GM23338 (cell line): ENCODE measurements at regions not wholly inside any gene's neighbourhood (a gene's known extent, or its start where the extent isn't known, plus 50 kb on each side); places are given as distances from the start of the nearest gene placed in this dataset.

Experiments
- ATAC-seq: fragments of 200-7000 bp; cut with Tn5 transposase; 3 replicates; pipeline ENCODE4 v1.9.1; 2020
- DNase-seq: peaks from one replicate; pipeline ENCODE4 v3.0.0-alpha.2; 2015; ENCODE audit warnings: low spot score
- H2AFZ ChIP-seq: fragments of 200-600 bp; sonication (generic); 2 replicates; pipeline ENCODE4 v1.8.0; 2016; ENCODE audit warnings: antibody characterized with exemption, mild to moderate bottlenecking, moderate library complexity
- H3F3A ChIP-seq: fragments of 200-600 bp; sonication (generic); replicated peaks from 2 replicates; pipeline ENCODE4 v1.8.0; 2017; ENCODE audit warnings: antibody characterized with exemption, mixed run types, low read depth
- H3K27ac ChIP-seq: fragments of 200-600 bp; sonication (generic); 2 replicates; pipeline ENCODE4 v1.6.1; 2016; ENCODE audit warnings: low read depth
- H3K27me3 ChIP-seq: fragments of 200-600 bp; sonication (generic); 2 replicates; pipeline ENCODE4 v1.8.0; 2016; ENCODE audit warnings: mild to moderate bottlenecking, mixed run types, moderate library complexity; ENCODE audit not compliant: insufficient read depth
- H3K36me3 ChIP-seq: fragments of 200-600 bp; sonication (generic); 2 replicates; pipeline ENCODE4 v1.8.0; 2016; ENCODE audit warnings: mild to moderate bottlenecking; ENCODE audit not compliant: insufficient read depth
- H3K4me1 ChIP-seq: fragments of 200-600 bp; sonication (generic); 2 replicates; pipeline ENCODE4 v1.8.0; 2016; ENCODE audit warnings: mild to moderate bottlenecking, moderate library complexity; ENCODE audit not compliant: insufficient read depth
- H3K4me2 ChIP-seq: fragments of 200-600 bp; sonication (generic); 2 replicates; pipeline ENCODE4 v1.7.1; 2017; ENCODE audit warnings: mixed run types
- H3K4me3 ChIP-seq: fragments of 200-600 bp; sonication (generic); 2 replicates; pipeline ENCODE4 v1.6.1; 2016; ENCODE audit warnings: mixed run types
- H3K79me2 ChIP-seq: fragments of 200-600 bp; sonication (generic); replicated peaks from 2 replicates; pipeline ENCODE4 v1.8.0; 2017; ENCODE audit warnings: mild to moderate bottlenecking; ENCODE audit not compliant: insufficient read depth
- H3K9me2 ChIP-seq: fragments of 200-600 bp; sonication (generic); 2 replicates; pipeline ENCODE4 v1.8.0; 2017; ENCODE audit not compliant: insufficient read depth
- H4K20me1 ChIP-seq: fragments of 200-600 bp; sonication (generic); replicated peaks from 2 replicates; pipeline ENCODE4 v1.8.0; 2017; ENCODE audit warnings: mild to moderate bottlenecking; ENCODE audit not compliant: insufficient read depth
- H3K27ac Mint-ChIP-seq: 2 replicates; pipeline ENCODE4 v1.8.0; 2020; ENCODE audit warnings: inconsistent platforms, mild to moderate bottlenecking, moderate library complexity, mixed read lengths
- H3K27me3 Mint-ChIP-seq: 3 replicates; pipeline ENCODE4 v1.8.0; 2022; ENCODE audit warnings: low read depth, mild to moderate bottlenecking, moderate library complexity, mixed read lengths, inconsistent platforms; ENCODE audit not compliant: insufficient read depth, poor library complexity
- H3K36me3 Mint-ChIP-seq: 3 replicates; pipeline ENCODE4 v1.8.0; 2021; ENCODE audit warnings: low read depth, mild to moderate bottlenecking, inconsistent platforms, moderate library complexity, mixed read lengths
- H3K4me1 Mint-ChIP-seq: 3 replicates; pipeline ENCODE4 v1.8.0; 2020; ENCODE audit warnings: mild to moderate bottlenecking, inconsistent platforms, mixed read lengths
- H3K4me3 Mint-ChIP-seq: 3 replicates; pipeline ENCODE4 v1.8.0; 2021; ENCODE audit warnings: moderate library complexity, mild to moderate bottlenecking, inconsistent platforms, mixed read lengths
- H3K9me3 Mint-ChIP-seq: 3 replicates; pipeline ENCODE4 v1.8.0; 2020; ENCODE audit warnings: moderate library complexity, mild to moderate bottlenecking, inconsistent platforms, mixed read lengths
- CREB1 ChIP-seq: fragments of 250-450 bp; sonication (Bioruptor Pico); IDR thresholded peaks from 2 replicates; pipeline ENCODE4 v1.5.0; 2020; ENCODE audit warnings: low read depth, mild to moderate bottlenecking, moderate library complexity
- CTCF ChIP-seq, 2 experiments: fragments of 200-600 bp in 1 of 2; sonication (generic) in 1 of 2; conservative IDR thresholded peaks; 2 replicates each; pipeline versions ENCODE4 v1.5.1 to v1.6.1; 2016 to 2017; ENCODE audit warnings: antibody characterized with exemption in 2 of 2, low read depth in 2 of 2, mild to moderate bottlenecking in 2 of 2, moderate library complexity in 1 of 2
- EZH2 ChIP-seq: fragments of 200-600 bp; sonication (generic); IDR thresholded peaks from one replicate; pipeline ENCODE4 v1.8.0; 2017; ENCODE audit warnings: antibody characterized with exemption, mild to moderate bottlenecking, low read depth; ENCODE audit not compliant: unreplicated experiment
- EZH2phosphoT487 ChIP-seq: fragments of 200-600 bp; sonication (generic); IDR thresholded peaks from one replicate; pipeline ENCODE4 v1.8.1; 2018; ENCODE audit warnings: antibody characterized with exemption; ENCODE audit not compliant: unreplicated experiment
- JUNB ChIP-seq: IDR thresholded peaks from one replicate; pipeline ENCODE4 v1.6.1; 2016; ENCODE audit warnings: antibody characterized with exemption; ENCODE audit not compliant: unreplicated experiment
- NANOG ChIP-seq: IDR thresholded peaks from 2 replicates; pipeline ENCODE4 v1.6.1; 2016; ENCODE audit warnings: antibody characterized with exemption, borderline replicate concordance
- POLR2AphosphoS5 ChIP-seq: IDR thresholded peaks from 2 replicates; pipeline ENCODE4 v1.6.1; 2016; ENCODE audit warnings: antibody characterized with exemption, low read depth
- REST ChIP-seq: IDR thresholded peaks from one replicate; pipeline ENCODE4 v1.6.1; 2018; ENCODE audit warnings: antibody characterized with exemption; ENCODE audit not compliant: unreplicated experiment
- STAT1 ChIP-seq: IDR thresholded peaks from one replicate; pipeline ENCODE4 v1.6.1; 2016; ENCODE audit warnings: antibody characterized with exemption; ENCODE audit not compliant: unreplicated experiment
- ZNF114 ChIP-seq: fragments of 250-450 bp; sonication (Bioruptor Pico); IDR thresholded peaks from 2 replicates; pipeline ENCODE4 v1.5.0; 2020; ENCODE audit warnings: mild to moderate bottlenecking, moderate library complexity
- ZNF331 ChIP-seq: fragments of 250-450 bp; sonication (Bioruptor Pico); IDR thresholded peaks from 2 replicates; pipeline ENCODE4 v1.5.0; 2020; ENCODE audit warnings: low read depth, mild to moderate bottlenecking, moderate library complexity
- ZNF462 ChIP-seq: fragments of 250-450 bp; sonication (Bioruptor Pico); IDR thresholded peaks from 2 replicates; pipeline ENCODE4 v1.5.0; 2020; ENCODE audit warnings: mild to moderate bottlenecking, moderate library complexity

- TF ChIP-seq ZNF114 (CRISPR knock-in tag): no peak
Measured at GRCh38 chr1:81192647-81193642, 607.8 kb upstream of the ADGRL2 start (continued).

GRCh38 chr1:81190003-81190402, 610.7 kb upstream of the ADGRL2 start:
- DNase-seq (no peak), ATAC-seq (no peak)
- Histone ChIP-seq H3K4me2 (no peak overlapping the region), H3K4me3 (no peak overlapping the region), H3K36me3 (no peaks in the 10 kb centered on the region), H3K4me1 (0 out of 2 replicates have a peak, but pooled peaks cover 5% of the 10 kb centered on the region), H3K9me2 (no peaks in the 10 kb centered on the region), H3F3A (no peaks in the 10 kb centered on the region), H4K20me1 (no peaks in the 10 kb centered on the region), H2AFZ (no peak overlapping the region), H3K27ac (no peak overlapping the region), H3K27me3 (no peaks in the 10 kb centered on the region), H3K79me2 (no peaks in the 10 kb centered on the region)
- Mint-ChIP-seq H3K27ac (no peak overlapping the region), H3K4me3 (no peak overlapping the region), H3K9me3 (0 out of 3 replicates have a peak, but pooled peaks cover 3% of the 10 kb centered on the region), H3K27me3 (peaks cover 4% of the 10 kb centered on the region), H3K36me3 (peaks cover 4% of the 10 kb centered on the region; the same call in 2 of the 3 replicates), H3K4me1 (no peaks in the 10 kb centered on the region)
- TF ChIP-seq JUNB (no peak), EZH2 (no peak), ZNF331 (CRISPR knock-in tag) (no peak), NANOG (no peak), STAT1 (no peak), POLR2AphosphoS5 (no peak), ZNF114 (CRISPR knock-in tag) (no peak), EZH2phosphoT487 (no peak), REST (no peak), CREB1 (CRISPR knock-in tag) (no peak), ZNF462 (no peak), CTCF (conservative IDR thresholded peaks at IDR 0.05; ENCODE audit: low read depth in 2 of 2) (no peak)
